ENCODE measurements at regions not wholly inside any gene's neighbourhood (a gene's known extent, or its start where the extent isn't known, plus 50 kb on each side); places are given as distances from the start of the nearest gene placed in this dataset.

DNA sequence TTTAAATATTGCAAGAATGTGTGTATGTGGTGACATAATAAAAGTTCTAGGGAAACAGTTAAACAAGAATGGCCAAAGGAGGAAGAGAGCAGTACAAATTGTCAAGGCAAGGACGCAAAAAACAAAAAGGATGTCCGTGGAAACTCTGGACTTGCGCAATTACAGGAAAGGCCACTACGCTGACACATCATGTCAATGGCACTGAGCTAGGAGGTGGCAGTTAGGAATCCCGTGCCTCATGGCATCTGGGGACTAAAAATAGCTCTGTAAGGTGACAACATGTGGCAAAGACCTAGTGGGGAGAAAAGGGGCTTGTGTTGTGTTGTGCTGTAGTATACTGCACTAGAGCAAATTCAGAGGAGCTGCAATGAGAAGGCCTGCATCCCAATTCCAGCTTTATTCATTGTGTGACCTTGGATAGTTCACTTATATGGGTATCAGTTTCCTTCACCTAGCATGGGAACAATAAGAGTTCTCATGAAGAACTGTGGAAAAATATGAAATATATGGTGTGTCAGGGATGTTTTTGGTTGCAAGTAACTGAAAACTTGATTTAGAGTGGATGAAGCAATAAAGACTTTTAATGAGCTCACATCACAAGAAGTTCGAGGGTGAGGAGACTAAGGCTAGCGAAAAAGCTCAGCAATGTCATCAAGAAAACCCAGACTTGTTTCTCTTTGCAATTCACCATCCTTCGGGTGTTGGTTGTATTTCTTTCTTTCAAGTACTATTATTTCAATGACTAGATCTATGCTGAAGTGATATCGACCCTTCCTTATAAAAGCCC, 124.1 kb upstream of the STC2 start:
- TF ChIP-seq, protein P1, sequence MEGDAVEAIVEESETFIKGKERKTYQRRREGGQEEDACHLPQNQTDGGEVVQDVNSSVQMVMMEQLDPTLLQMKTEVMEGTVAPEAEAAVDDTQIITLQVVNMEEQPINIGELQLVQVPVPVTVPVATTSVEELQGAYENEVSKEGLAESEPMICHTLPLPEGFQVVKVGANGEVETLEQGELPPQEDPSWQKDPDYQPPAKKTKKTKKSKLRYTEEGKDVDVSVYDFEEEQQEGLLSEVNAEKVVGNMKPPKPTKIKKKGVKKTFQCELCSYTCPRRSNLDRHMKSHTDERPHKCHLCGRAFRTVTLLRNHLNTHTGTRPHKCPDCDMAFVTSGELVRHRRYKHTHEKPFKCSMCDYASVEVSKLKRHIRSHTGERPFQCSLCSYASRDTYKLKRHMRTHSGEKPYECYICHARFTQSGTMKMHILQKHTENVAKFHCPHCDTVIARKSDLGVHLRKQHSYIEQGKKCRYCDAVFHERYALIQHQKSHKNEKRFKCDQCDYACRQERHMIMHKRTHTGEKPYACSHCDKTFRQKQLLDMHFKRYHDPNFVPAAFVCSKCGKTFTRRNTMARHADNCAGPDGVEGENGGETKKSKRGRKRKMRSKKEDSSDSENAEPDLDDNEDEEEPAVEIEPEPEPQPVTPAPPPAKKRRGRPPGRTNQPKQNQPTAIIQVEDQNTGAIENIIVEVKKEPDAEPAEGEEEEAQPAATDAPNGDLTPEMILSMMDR (IDR thresholded peaks at IDR 0.05), result no peak
- no peak for TF ChIP-seq POLR2A (IDR thresholded peaks at IDR 0.05)
- WGBS, 2 donors, result 69 to 77% methylated on average over 9 of the region's 9 CpGs
- no peak overlapping the region for H3K4me3 ChIP-seq (ENCODE audit: low read depth, poor library complexity, severe bottlenecking)
- DNase-seq (ENCODE audit: low spot score in 2 of 2), result peak in 1 of 2 donors; percentile 35
- intact Hi-C loops (cut with DNase I; ENCODE audit: low total_unique reads), result no loop called here

DNA sequence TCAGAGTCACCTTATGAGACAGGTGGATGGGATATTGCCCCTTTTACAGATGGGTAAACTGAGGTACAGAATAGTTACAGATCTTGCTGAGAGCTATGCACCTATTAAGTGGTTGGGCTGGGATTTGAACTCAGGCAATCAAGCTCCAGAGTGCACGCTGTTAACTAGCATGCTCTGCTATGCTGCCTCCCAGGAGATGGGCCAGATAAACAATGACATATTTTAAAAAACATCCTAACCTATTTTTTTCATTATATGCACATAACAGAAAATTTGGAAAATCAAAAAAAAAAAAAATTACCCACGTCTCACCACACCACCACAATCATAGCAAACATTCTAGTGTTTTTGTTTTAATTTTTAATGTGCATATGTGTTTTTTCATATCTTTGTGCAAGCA, 123.4 kb upstream of the STC2 start:
- TF ChIP-seq, protein P1 (IDR thresholded peaks at IDR 0.05), result no peak
- no peak for TF ChIP-seq POLR2A (IDR thresholded peaks at IDR 0.05)
- 76 to 80% methylated on average over 2 of the region's 2 CpGs for WGBS, 2 donors

DNA sequence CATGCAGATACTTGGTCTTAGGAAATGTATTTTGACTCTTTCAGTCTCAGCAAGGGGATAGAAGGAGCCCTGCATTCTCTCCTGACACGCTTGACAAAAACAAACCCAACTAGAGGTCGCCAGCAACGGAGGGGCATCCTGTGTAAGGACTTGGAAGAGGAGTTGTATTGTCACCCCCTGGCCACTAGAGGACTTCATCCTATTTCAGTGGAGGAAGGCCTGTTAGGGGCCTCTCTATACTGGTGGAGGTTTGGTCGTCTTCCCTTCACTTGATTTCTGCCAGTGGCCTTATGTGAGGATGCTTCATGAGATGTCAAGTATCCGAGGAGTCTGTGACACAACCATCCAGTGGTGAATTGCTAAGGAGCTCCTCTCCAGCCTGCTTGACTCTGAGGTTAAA, 122.8 kb upstream of the STC2 start:
- TF ChIP-seq, protein P1 (IDR thresholded peaks at IDR 0.05), result no peak
- TF ChIP-seq POLR2A (IDR thresholded peaks at IDR 0.05), result no peak

More for the DNA sequence above, 123.4 kb upstream of the STC2 start:
- DNase-seq (ENCODE audit: low spot score in 2 of 2), result no peak
- intact Hi-C loops (cut with DNase I; ENCODE audit: low total_unique reads), result no loop called here
- no peak overlapping the region for H3K4me3 ChIP-seq (ENCODE audit: low read depth, poor library complexity, severe bottlenecking)

DNA sequence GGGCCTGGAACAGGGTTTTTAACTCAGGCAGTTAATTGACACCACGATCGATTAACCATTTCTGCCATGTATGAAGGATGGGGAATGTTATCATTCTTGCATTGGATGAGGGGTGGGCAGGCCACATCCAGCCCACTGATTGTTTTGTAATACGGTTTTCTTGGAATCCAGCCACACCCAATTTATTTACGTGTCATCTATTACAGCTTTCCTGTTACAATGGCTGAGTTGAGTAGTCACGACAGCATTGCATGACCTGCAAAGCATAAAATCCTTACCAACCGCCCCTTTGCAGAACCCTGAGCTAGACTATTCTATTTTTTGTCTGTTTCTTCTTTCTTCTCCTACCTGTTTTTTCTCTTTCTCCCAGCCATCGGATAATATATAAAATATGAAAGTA, 122.0 kb upstream of the STC2 start:
- no peak overlapping the region for H3K4me3 ChIP-seq (ENCODE audit: low read depth, poor library complexity, severe bottlenecking)
- DNase-seq (ENCODE audit: low spot score in 2 of 2), result no peak
- 75 to 76% methylated on average over 7 of the region's 7 CpGs for WGBS, 2 donors
- intact Hi-C loops (cut with DNase I; ENCODE audit: low total_unique reads), result no loop called here
- TF ChIP-seq, protein P1 (IDR thresholded peaks at IDR 0.05), result no peak
- no peak for TF ChIP-seq POLR2A (IDR thresholded peaks at IDR 0.05)

More for the DNA sequence above, 122.8 kb upstream of the STC2 start:
- intact Hi-C loops (cut with DNase I; ENCODE audit: low total_unique reads), result no loop called here
- 73% methylated on average over 5 of the region's 5 CpGs for WGBS, 2 donors
- no peak for DNase-seq (ENCODE audit: low spot score in 2 of 2)
- H3K4me3 ChIP-seq (ENCODE audit: low read depth, poor library complexity, severe bottlenecking), result no peak overlapping the region

DNA sequence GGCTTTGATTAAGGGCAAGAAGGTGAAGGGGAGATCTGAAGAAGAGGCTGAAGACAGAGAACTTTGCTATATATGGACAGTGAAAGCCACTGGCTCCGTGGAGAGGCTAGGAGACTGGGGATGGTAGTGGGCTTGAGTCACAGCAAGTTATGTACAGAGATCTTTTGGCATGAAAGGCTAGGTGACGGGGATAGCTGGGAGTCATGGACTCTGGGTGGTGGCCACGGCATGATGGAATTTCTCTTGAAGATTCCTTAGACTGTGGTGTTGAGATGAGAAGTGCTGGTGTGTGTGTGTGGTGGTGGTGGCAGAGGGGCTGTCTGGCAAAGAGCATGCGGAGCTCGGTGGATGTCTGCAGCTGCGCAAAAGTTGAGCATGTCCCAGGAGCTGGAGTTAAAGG, 120.6 kb upstream of the STC2 start:
- 89 to 94% methylated on average over 6 of the region's 6 CpGs for WGBS, 2 donors
- no peak for TF ChIP-seq POLR2A (IDR thresholded peaks at IDR 0.05)
- TF ChIP-seq, protein P1 (IDR thresholded peaks at IDR 0.05), result no peak
- no peak overlapping the region for H3K4me3 ChIP-seq (ENCODE audit: low read depth, poor library complexity, severe bottlenecking)
- no peak for DNase-seq (ENCODE audit: low spot score in 2 of 2)
- intact Hi-C loops (cut with DNase I; ENCODE audit: low total_unique reads), result no loop called here

DNA sequence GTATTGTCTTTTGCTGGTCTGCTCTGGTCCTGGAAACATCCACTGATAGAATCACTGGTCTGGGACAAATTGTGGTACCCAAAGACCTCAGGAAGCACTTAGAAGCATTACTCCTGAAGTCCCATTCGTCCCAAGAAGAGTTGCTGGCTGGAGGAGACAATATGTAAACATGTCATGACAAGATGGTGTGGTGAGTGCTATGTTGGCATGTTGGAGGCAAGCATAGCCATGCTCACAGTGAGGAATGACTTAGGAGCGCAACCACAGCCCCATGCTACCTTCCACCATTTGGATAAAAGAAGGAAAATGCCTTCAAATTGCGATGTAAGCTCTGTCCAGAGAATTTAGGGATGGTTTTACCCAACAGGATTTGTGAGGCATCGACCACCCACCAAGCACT, 115.8 kb upstream of the STC2 start:
- TF ChIP-seq, protein P1 (IDR thresholded peaks at IDR 0.05), result no peak
- TF ChIP-seq POLR2A (IDR thresholded peaks at IDR 0.05), result no peak
- 75 to 85% methylated on average over 4 of the region's 4 CpGs for WGBS, 2 donors

More for the DNA sequence above, 115.8 kb upstream of the STC2 start:
- no peak overlapping the region for H3K4me3 ChIP-seq (ENCODE audit: low read depth, poor library complexity, severe bottlenecking)
- intact Hi-C loops (cut with DNase I; ENCODE audit: low total_unique reads), result no loop called here
- no peak for DNase-seq (ENCODE audit: low spot score in 2 of 2)

Measured in lower leg skin (tissue), 4 donors.